ENCODE measurements at regions not wholly inside any gene's neighbourhood (a gene's known extent, or its start where the extent isn't known, plus 50 kb on each side); places are given as distances from the start of the nearest gene placed in this dataset.

- Histone ChIP-seq H3K4me3 (ENCODE audit: low read length in 2 of 2) (no peak overlapping the region), H3K27ac (ENCODE audit: low read depth in 1 of 2, low read length in 1 of 2) (no peak overlapping the region), H3K36me3 (ENCODE audit: control insufficient read depth in 2 of 2, insufficient read depth in 2 of 2, low read length in 1 of 2) (no peaks in the 10 kb centered on the region), H3K4me1 (ENCODE audit: control insufficient read depth in 2 of 2, insufficient read depth in 2 of 2, low read length in 2 of 2) (no peaks in the 10 kb centered on the region), H3K9me3 (ENCODE audit: control insufficient read depth in 2 of 2, insufficient read depth in 1 of 2, low read length in 1 of 2) (no peaks in the 10 kb centered on the region), H3K27me3 (ENCODE audit: control insufficient read depth in 2 of 2, insufficient read depth in 1 of 2, low read length in 1 of 2) (peaks cover 0 to 19% of the 10 kb centered on the region in 2 donors)
- WGBS = 81% methylated on average over 9 of the region's 9 CpGs
- no peak for DNase-seq (ENCODE audit: low read depth in 6 of 9, low spot score in 9 of 9)
These were observed 83.5 kb downstream of the RBFOX3 start for GRCh38 chr17:79527306-79527705.

GRCh38 chr17:79525793-79526677, 84.8 kb downstream of the RBFOX3 start:
- WGBS = 89% methylated on average over 22 of the region's 22 CpGs
- Histone ChIP-seq H3K9me3 (ENCODE audit: control insufficient read depth in 2 of 2, insufficient read depth in 1 of 2, low read length in 1 of 2) (no peaks in the 10 kb centered on the region), H3K27me3 (ENCODE audit: control insufficient read depth in 2 of 2, insufficient read depth in 1 of 2, low read length in 1 of 2) (peaks cover 0 to 19% of the 10 kb centered on the region in 2 donors), H3K36me3 (ENCODE audit: control insufficient read depth in 2 of 2, insufficient read depth in 2 of 2, low read length in 1 of 2) (no peaks in the 10 kb centered on the region), H3K27ac (ENCODE audit: low read depth in 1 of 2, low read length in 1 of 2) (no peak overlapping the region), H3K4me3 (ENCODE audit: low read length in 2 of 2) (no peak overlapping the region), H3K4me1 (ENCODE audit: control insufficient read depth in 2 of 2, insufficient read depth in 2 of 2, low read length in 2 of 2) (no peaks in the 10 kb centered on the region)
- no peak for DNase-seq (ENCODE audit: low read depth in 6 of 9, low spot score in 9 of 9)

- 75% methylated on average over 19 of the region's 19 CpGs for WGBS
- Histone ChIP-seq H3K27me3 (ENCODE audit: control insufficient read depth in 2 of 2, insufficient read depth in 1 of 2, low read length in 1 of 2) (peaks cover 2 to 20% of the 10 kb centered on the region in 2 donors), H3K9me3 (ENCODE audit: control insufficient read depth in 2 of 2, insufficient read depth in 1 of 2, low read length in 1 of 2) (no peaks in the 10 kb centered on the region), H3K4me3 (ENCODE audit: low read length in 2 of 2) (no peak overlapping the region), H3K36me3 (ENCODE audit: control insufficient read depth in 2 of 2, insufficient read depth in 2 of 2, low read length in 1 of 2) (no peaks in the 10 kb centered on the region), H3K27ac (ENCODE audit: low read depth in 1 of 2, low read length in 1 of 2) (no peak overlapping the region), H3K4me1 (ENCODE audit: control insufficient read depth in 2 of 2, insufficient read depth in 2 of 2, low read length in 2 of 2) (no peaks in the 10 kb centered on the region)
- DNase-seq (ENCODE audit: low read depth in 6 of 9, low spot score in 9 of 9) = no peak
These were observed 86.4 kb downstream of the RBFOX3 start for GRCh38 chr17:79524213-79525187.

GRCh38 chr17:79522414-79522813, 88.4 kb downstream of the RBFOX3 start:
- 95% methylated on average over 6 of the region's 6 CpGs for WGBS
- Histone ChIP-seq H3K27ac (ENCODE audit: low read depth in 1 of 2, low read length in 1 of 2) (no peak overlapping the region), H3K27me3 (ENCODE audit: control insufficient read depth in 2 of 2, insufficient read depth in 1 of 2, low read length in 1 of 2) (peaks cover 7 to 34% of the 10 kb centered on the region in 2 donors), H3K36me3 (ENCODE audit: control insufficient read depth in 2 of 2, insufficient read depth in 2 of 2, low read length in 1 of 2) (no peaks in the 10 kb centered on the region), H3K4me1 (ENCODE audit: control insufficient read depth in 2 of 2, insufficient read depth in 2 of 2, low read length in 2 of 2) (no peaks in the 10 kb centered on the region), H3K4me3 (ENCODE audit: low read length in 2 of 2) (no peak overlapping the region), H3K9me3 (ENCODE audit: control insufficient read depth in 2 of 2, insufficient read depth in 1 of 2, low read length in 1 of 2) (no peaks in the 10 kb centered on the region)
- no peak for DNase-seq (ENCODE audit: low read depth in 6 of 9, low spot score in 9 of 9)

GRCh38 chr17:79521225-79521624, 89.6 kb downstream of the RBFOX3 start:
- Histone ChIP-seq H3K4me3 (ENCODE audit: low read length in 2 of 2) (no peak overlapping the region), H3K27ac (ENCODE audit: low read depth in 1 of 2, low read length in 1 of 2) (no peak overlapping the region), H3K36me3 (ENCODE audit: control insufficient read depth in 2 of 2, insufficient read depth in 2 of 2, low read length in 1 of 2) (no peaks in the 10 kb centered on the region), H3K27me3 (ENCODE audit: control insufficient read depth in 2 of 2, insufficient read depth in 1 of 2, low read length in 1 of 2) (peaks cover 7 to 32% of the 10 kb centered on the region in 2 donors), H3K4me1 (ENCODE audit: control insufficient read depth in 2 of 2, insufficient read depth in 2 of 2, low read length in 2 of 2) (no peaks in the 10 kb centered on the region), H3K9me3 (ENCODE audit: control insufficient read depth in 2 of 2, insufficient read depth in 1 of 2, low read length in 1 of 2) (no peaks in the 10 kb centered on the region)
- no peak for DNase-seq (ENCODE audit: low read depth in 6 of 9, low spot score in 9 of 9)
- 84% methylated on average over 4 of the region's 4 CpGs for WGBS

- DNase-seq (ENCODE audit: low read depth in 6 of 9, low spot score in 9 of 9) = no peak
- H3K4me1 ChIP-seq (ENCODE audit: control insufficient read depth in 2 of 2, insufficient read depth in 2 of 2, low read length in 2 of 2) = no peaks in the 10 kb centered on the region
- 87% methylated on average over 39 of the region's 39 CpGs for WGBS
- no peaks in the 10 kb centered on the region for H3K9me3 ChIP-seq (ENCODE audit: control insufficient read depth in 2 of 2, insufficient read depth in 1 of 2, low read length in 1 of 2)
- H3K4me3 ChIP-seq (ENCODE audit: low read length in 2 of 2) = no peak overlapping the region
- H3K27ac ChIP-seq (ENCODE audit: low read depth in 1 of 2, low read length in 1 of 2) = no peak overlapping the region
- H3K36me3 ChIP-seq (ENCODE audit: control insufficient read depth in 2 of 2, insufficient read depth in 2 of 2, low read length in 1 of 2) = no peaks in the 10 kb centered on the region
- peaks cover 7 to 29% of the 10 kb centered on the region in 2 donors for H3K27me3 ChIP-seq (ENCODE audit: control insufficient read depth in 2 of 2, insufficient read depth in 1 of 2, low read length in 1 of 2)
These were observed 90.4 kb downstream of the RBFOX3 start for GRCh38 chr17:79520167-79521165.

- H3K9me3 ChIP-seq (ENCODE audit: control insufficient read depth in 2 of 2, insufficient read depth in 1 of 2, low read length in 1 of 2) = no peaks in the 10 kb centered on the region
- H3K36me3 ChIP-seq (ENCODE audit: control insufficient read depth in 2 of 2, insufficient read depth in 2 of 2, low read length in 1 of 2) = no peaks in the 10 kb centered on the region
- H3K27ac ChIP-seq (ENCODE audit: low read depth in 1 of 2, low read length in 1 of 2) = no peak overlapping the region
- peaks cover 7 to 28% of the 10 kb centered on the region in 2 donors for H3K27me3 ChIP-seq (ENCODE audit: control insufficient read depth in 2 of 2, insufficient read depth in 1 of 2, low read length in 1 of 2)
- no peak for DNase-seq (ENCODE audit: low read depth in 6 of 9, low spot score in 9 of 9)
- WGBS = 91% methylated on average over 11 of the region's 11 CpGs
- no peaks in the 10 kb centered on the region for H3K4me1 ChIP-seq (ENCODE audit: control insufficient read depth in 2 of 2, insufficient read depth in 2 of 2, low read length in 2 of 2)
- H3K4me3 ChIP-seq (ENCODE audit: low read length in 2 of 2) = no peak overlapping the region
These were observed 91.2 kb downstream of the RBFOX3 start for GRCh38 chr17:79519601-79520000.

All from thymus (tissue), 11 donors.